Activated B cell treated with CpG ODN at 0.5 μM for 24 hours (primary cell): ENCODE measurements at regions not wholly inside any gene's neighbourhood (a gene's known extent, or its start where the extent isn't known, plus 50 kb on each side); places are given as distances from the start of the nearest gene placed in this dataset.
"Not testable (repeated sequence)": the region's sequence is repeated elsewhere in the genome, so short reads cannot be mapped to it uniquely, and the experiment has no call there.

Experiments
- ATAC-seq: fragments of 200-7000 bp; cut with Tn5 transposase; one replicate; pipeline ENCODE4 v1.10.0; 2021; ENCODE audit warnings: low read depth, mild to moderate bottlenecking, moderate library complexity
- CTCF ChIA-PET: fragments of 350-600 bp; sonication (Branson Sonifier 250); formaldehyde crosslinking; loops from one replicate; lab custom pipeline; 2021; ENCODE audit warnings: antibody characterized with exemption; lab: Charles Lee
- POLR2A ChIA-PET: fragments of 350-600 bp; sonication (Branson Sonifier 250); formaldehyde crosslinking; loops from one replicate; lab custom pipeline; 2021; ENCODE audit warnings: antibody characterized with exemption; lab: Charles Lee
- DNase-seq: peaks from one replicate; pipeline ENCODE4 v3.0.0; 2022
- H3K27ac Mint-ChIP-seq: one replicate; pipeline ENCODE4 v1.8.0; 2020; ENCODE audit warnings: mixed read lengths
- H3K27me3 Mint-ChIP-seq: one replicate; pipeline ENCODE4 v1.8.0; 2021; ENCODE audit warnings: mixed read lengths
- H3K36me3 Mint-ChIP-seq: one replicate; pipeline ENCODE4 v1.8.0; 2021; ENCODE audit warnings: low read depth, mixed read lengths
- H3K4me1 Mint-ChIP-seq: one replicate; pipeline ENCODE4 v1.8.0; 2021; ENCODE audit warnings: mixed read lengths
- H3K4me3 Mint-ChIP-seq: one replicate; pipeline ENCODE4 v1.8.0; 2020; ENCODE audit warnings: mild to moderate bottlenecking, mixed read lengths
- H3K9me3 Mint-ChIP-seq: one replicate; pipeline ENCODE4 v1.8.0; 2020; ENCODE audit warnings: mixed read lengths
- intact Hi-C: fragments of 100-400 bp; cut with micrococcal nuclease; formaldehyde crosslinking; loops from one replicate; pipeline ENCODE4 v1.15.1; 2024
- TF ChIP-seq, protein P1 (sequence below): fragments of 200-600 bp; IDR thresholded peaks from one replicate; pipeline ENCODE4 v1.8.0; 2022; ENCODE audit warnings: antibody characterized with exemption, mild to moderate bottlenecking

- CTCF ChIA-PET = no interaction called here
Observed at GRCh38 chrX:121172703-121173102, 125.3 kb downstream of the GLUD2 start.

DNA sequence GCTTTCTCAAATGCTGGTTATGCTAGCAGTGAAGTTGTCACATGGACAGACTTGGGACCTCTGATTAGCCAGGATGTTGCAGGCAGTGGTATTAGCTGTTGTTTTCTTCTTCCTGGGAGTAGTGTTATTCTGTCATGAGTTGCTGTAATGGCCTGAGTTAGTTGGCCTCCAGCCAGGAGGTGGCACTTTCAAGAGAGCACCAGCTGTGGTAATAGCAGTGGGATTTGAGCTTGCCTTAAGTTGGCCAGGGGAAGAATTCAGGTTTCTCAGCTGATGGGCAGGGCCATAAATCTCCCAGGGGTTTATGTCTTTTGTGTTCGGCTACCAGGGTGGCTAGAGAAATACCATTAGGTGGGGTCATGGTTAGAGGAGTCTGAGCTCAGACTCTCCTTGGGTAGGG, 132.6 kb downstream of the GLUD2 start:
- no peaks in the 10 kb centered on the region for H3K4me1 Mint-ChIP-seq
- no peak overlapping the region for H3K27ac Mint-ChIP-seq
- intact Hi-C loops = no loop called here
- no peaks in the 10 kb centered on the region for H3K36me3 Mint-ChIP-seq
- H3K27me3 Mint-ChIP-seq = no peaks in the 10 kb centered on the region
- DNase-seq = no peak
- ChIA-PET CTCF (no interaction called here), POLR2A (no interaction called here)
- ATAC-seq = no peak
- H3K4me3 Mint-ChIP-seq = no peak overlapping the region
- peaks cover 4% of the 10 kb centered on the region for H3K9me3 Mint-ChIP-seq
- TF ChIP-seq, protein P1, sequence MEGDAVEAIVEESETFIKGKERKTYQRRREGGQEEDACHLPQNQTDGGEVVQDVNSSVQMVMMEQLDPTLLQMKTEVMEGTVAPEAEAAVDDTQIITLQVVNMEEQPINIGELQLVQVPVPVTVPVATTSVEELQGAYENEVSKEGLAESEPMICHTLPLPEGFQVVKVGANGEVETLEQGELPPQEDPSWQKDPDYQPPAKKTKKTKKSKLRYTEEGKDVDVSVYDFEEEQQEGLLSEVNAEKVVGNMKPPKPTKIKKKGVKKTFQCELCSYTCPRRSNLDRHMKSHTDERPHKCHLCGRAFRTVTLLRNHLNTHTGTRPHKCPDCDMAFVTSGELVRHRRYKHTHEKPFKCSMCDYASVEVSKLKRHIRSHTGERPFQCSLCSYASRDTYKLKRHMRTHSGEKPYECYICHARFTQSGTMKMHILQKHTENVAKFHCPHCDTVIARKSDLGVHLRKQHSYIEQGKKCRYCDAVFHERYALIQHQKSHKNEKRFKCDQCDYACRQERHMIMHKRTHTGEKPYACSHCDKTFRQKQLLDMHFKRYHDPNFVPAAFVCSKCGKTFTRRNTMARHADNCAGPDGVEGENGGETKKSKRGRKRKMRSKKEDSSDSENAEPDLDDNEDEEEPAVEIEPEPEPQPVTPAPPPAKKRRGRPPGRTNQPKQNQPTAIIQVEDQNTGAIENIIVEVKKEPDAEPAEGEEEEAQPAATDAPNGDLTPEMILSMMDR = no peak

More at GRCh38 chrX:121172703-121173102, 125.3 kb downstream of the GLUD2 start:
- DNase-seq (no peak), ATAC-seq (no peak)
- POLR2A ChIA-PET = no interaction called here
- intact Hi-C loops = no loop called here
- H3K4me3 Mint-ChIP-seq = no peak overlapping the region
- H3K36me3 Mint-ChIP-seq = no peaks in the 10 kb centered on the region
- no peaks in the 10 kb centered on the region for H3K27me3 Mint-ChIP-seq
- TF ChIP-seq, protein P1 = no peak
- H3K27ac Mint-ChIP-seq = no peak overlapping the region
- H3K4me1 Mint-ChIP-seq = no peaks in the 10 kb centered on the region
- H3K9me3 Mint-ChIP-seq = peaks cover 4% of the 10 kb centered on the region

- Mint-ChIP-seq H3K9me3 (no peaks in the 10 kb centered on the region), H3K36me3 (no peaks in the 10 kb centered on the region), H3K27ac (no peak overlapping the region), H3K27me3 (no peaks in the 10 kb centered on the region), H3K4me1 (no peaks in the 10 kb centered on the region), H3K4me3 (no peak overlapping the region)
- ATAC-seq = no peak
- TF ChIP-seq, protein P1 = no peak
- ChIA-PET CTCF (no interaction called here), POLR2A (no interaction called here)
- intact Hi-C loops = no loop called here
- DNase-seq = no peak
Observed at GRCh38 chrX:121191779-121192178, 144.4 kb downstream of the GLUD2 start.

GRCh38 chrX:121195719-121196118, 148.3 kb downstream of the GLUD2 start:
- H3K9me3 Mint-ChIP-seq = no peaks in the 10 kb centered on the region
- H3K4me3 Mint-ChIP-seq = no peak overlapping the region
- H3K27me3 Mint-ChIP-seq = no peaks in the 10 kb centered on the region
- TF ChIP-seq, protein P1 = no peak
- intact Hi-C loops = no loop called here
- CTCF ChIA-PET = no interaction called here
- DNase-seq (no peak), ATAC-seq (no peak)
- H3K4me1 Mint-ChIP-seq = no peaks in the 10 kb centered on the region
- POLR2A ChIA-PET = no interaction called here
- no peak overlapping the region for H3K27ac Mint-ChIP-seq
- no peaks in the 10 kb centered on the region for H3K36me3 Mint-ChIP-seq

DNA sequence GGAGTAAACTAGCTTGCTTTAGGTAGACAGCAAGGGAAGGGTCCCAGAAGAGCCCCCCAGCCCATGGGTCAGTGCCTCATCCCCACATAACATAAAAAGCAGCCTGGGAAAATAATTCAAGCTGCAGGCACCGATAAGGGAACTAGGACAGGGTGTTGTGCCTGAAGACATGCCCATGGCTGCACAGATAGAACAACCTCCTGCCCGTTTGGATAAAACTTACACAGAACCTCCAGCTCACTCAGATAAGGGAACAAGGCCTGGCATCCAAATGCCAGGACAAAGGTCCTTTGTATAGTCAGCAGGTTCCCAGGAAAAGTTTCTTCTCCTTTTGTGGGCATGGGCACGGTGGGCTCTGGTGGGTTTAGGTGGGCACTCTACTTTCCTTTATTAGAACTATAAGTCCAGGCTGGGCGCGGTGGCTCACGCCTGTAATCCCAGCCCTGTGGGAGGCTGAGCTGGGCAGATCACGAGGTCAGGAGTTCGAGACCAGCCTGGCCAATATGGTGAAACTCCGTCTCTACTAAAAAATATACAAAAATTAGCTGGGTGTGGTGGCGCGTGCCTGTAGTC, 149.5 kb downstream of the GLUD2 start:
- not testable (repeated sequence) for H3K27me3 Mint-ChIP-seq, ATAC-seq

GRCh38 chrX:121208563-121208962, 161.2 kb downstream of the GLUD2 start:
- ChIA-PET POLR2A (no interaction called here), CTCF (no interaction called here)
- H3K36me3 Mint-ChIP-seq = no peaks in the 10 kb centered on the region
- TF ChIP-seq, protein P1 = no peak
- intact Hi-C loops = no loop called here
- H3K9me3 Mint-ChIP-seq = no peaks in the 10 kb centered on the region
- ATAC-seq (no peak), DNase-seq (no peak)
- no peaks in the 10 kb centered on the region for H3K4me1 Mint-ChIP-seq
- no peak overlapping the region for H3K27ac Mint-ChIP-seq
- no peaks in the 10 kb centered on the region for H3K27me3 Mint-ChIP-seq
- no peak overlapping the region for H3K4me3 Mint-ChIP-seq

More for the DNA sequence above, 149.5 kb downstream of the GLUD2 start:
- DNase-seq, H3K36me3 Mint-ChIP-seq, H3K4me3 Mint-ChIP-seq, CTCF ChIA-PET, POLR2A ChIA-PET, H3K4me1 Mint-ChIP-seq, intact Hi-C loops, H3K27ac Mint-ChIP-seq, H3K9me3 Mint-ChIP-seq: not testable (repeated sequence)
